Neural progenitor cell (in vitro differentiated cells): ENCODE measurements at regions not wholly inside any gene's neighbourhood (a gene's known extent, or its start where the extent isn't known, plus 50 kb on each side); places are given as distances from the start of the nearest gene placed in this dataset.

ENCODE experiments used
- EZH2 ChIP-seq: fragments of 200-600 bp; sonication (generic); IDR thresholded peaks from 2 replicates; pipeline ENCODE4 v1.6.1; 2017; ENCODE audit warnings: antibody characterized with exemption, mild to moderate bottlenecking, moderate library complexity
- EZH2phosphoT487 ChIP-seq: fragments of 200-600 bp; sonication (generic); IDR thresholded peaks from 2 replicates; pipeline ENCODE4 v1.6.1; 2017; ENCODE audit warnings: antibody characterized with exemption
- TF ChIP-seq, protein P1 (sequence below): fragments of 200-600 bp; sonication (generic); IDR thresholded peaks from 2 replicates; pipeline ENCODE4 v1.5.1; 2017; ENCODE audit warnings: antibody characterized with exemption, mild to moderate bottlenecking

DNA sequence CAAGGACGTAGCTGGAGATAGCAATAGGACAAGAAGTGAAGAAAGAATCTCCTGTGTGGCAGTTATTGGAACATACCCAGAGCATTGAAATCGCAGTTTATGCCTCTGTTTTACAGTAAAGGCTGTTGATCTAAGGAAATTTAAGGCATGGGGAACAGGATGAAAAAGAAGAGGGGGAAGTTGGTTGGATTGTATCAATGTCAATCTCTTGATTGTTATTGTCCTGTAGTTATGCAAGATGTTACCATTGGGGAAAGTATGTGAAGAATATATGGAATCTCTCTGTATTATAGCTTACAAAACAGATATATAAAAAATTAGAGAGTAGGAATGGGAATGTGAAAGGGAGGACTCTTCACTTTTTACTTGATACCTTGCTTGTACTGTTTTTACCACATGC, 195.6 kb upstream of the NREP start:
- TF ChIP-seq, protein P1, sequence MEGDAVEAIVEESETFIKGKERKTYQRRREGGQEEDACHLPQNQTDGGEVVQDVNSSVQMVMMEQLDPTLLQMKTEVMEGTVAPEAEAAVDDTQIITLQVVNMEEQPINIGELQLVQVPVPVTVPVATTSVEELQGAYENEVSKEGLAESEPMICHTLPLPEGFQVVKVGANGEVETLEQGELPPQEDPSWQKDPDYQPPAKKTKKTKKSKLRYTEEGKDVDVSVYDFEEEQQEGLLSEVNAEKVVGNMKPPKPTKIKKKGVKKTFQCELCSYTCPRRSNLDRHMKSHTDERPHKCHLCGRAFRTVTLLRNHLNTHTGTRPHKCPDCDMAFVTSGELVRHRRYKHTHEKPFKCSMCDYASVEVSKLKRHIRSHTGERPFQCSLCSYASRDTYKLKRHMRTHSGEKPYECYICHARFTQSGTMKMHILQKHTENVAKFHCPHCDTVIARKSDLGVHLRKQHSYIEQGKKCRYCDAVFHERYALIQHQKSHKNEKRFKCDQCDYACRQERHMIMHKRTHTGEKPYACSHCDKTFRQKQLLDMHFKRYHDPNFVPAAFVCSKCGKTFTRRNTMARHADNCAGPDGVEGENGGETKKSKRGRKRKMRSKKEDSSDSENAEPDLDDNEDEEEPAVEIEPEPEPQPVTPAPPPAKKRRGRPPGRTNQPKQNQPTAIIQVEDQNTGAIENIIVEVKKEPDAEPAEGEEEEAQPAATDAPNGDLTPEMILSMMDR, result no peak
- no peak for TF ChIP-seq EZH2phosphoT487
- no peak for TF ChIP-seq EZH2
